Uterus (tissue), 3 donors: ENCODE measurements at regions not wholly inside any gene's neighbourhood (a gene's known extent, or its start where the extent isn't known, plus 50 kb on each side); places are given as distances from the start of the nearest gene placed in this dataset.
A peak's percentile ranks its signal among the peaks of the same experiment; 100 is the strongest.

ENCODE experiments used
- DNase-seq, 2 donors: peaks; one replicate each; pipeline ENCODE4 v3.0.0-alpha.2; 2019 to 2020
- H3K27ac ChIP-seq, 2 donors: fragments of 200-600 bp; sonication (generic); 1 replicate in 1 of 2; 2 replicates in 1 of 2; pipeline ENCODE4 v1.5.1; 2016 to 2018
- H3K27me3 ChIP-seq, 2 donors: fragments of 200-600 bp; sonication (generic); one replicate each; pipeline ENCODE4 v1.5.1; 2018 to 2019; ENCODE audit warnings: control low read depth in 1 of 2
- H3K36me3 ChIP-seq, 2 donors: fragments of 200-600 bp; sonication (generic); one replicate each; pipeline ENCODE4 v1.5.1; 2019; ENCODE audit warnings: control low read depth in 1 of 2
- H3K4me1 ChIP-seq, 2 donors: fragments of 200-600 bp; sonication (generic); one replicate each; pipeline ENCODE4 v1.5.1; 2018 to 2019; ENCODE audit warnings: control low read depth in 1 of 2
- H3K4me3 ChIP-seq, 2 donors: fragments of 200-600 bp; sonication (generic); 1 replicate in 1 of 2; 2 replicates in 1 of 2; pipeline ENCODE4 v1.5.1; 2018 to 2019; ENCODE audit warnings: mild to moderate bottlenecking in 1 of 2
- H3K9me3 ChIP-seq, 2 donors: fragments of 200-600 bp; sonication (generic); one replicate each; pipeline ENCODE4 v1.5.1; 2019; ENCODE audit warnings: control low read depth in 1 of 2
- CTCF ChIP-seq, 4 experiments: fragments of 200-600 bp in 2 of 4; fragments of 450-650 bp in 2 of 4; sonication (generic) in 2 of 4; IDR thresholded peaks; one replicate each; pipeline ENCODE4 v1.5.1; 2016 to 2019; ENCODE audit warnings: antibody characterized with exemption in 4 of 4, mild to moderate bottlenecking in 2 of 4, moderate library complexity in 1 of 4
- POLR2A ChIP-seq, 2 donors: fragments of 450-650 bp; IDR thresholded peaks; one replicate each; pipeline ENCODE4 v1.6.1; 2016; ENCODE audit warnings: antibody characterized with exemption in 2 of 2, mild to moderate bottlenecking in 1 of 2, moderate library complexity in 1 of 2
- intact Hi-C: fragments of 100-400 bp; cut with DNase I; formaldehyde crosslinking; loops from one replicate; pipeline ENCODE4 v1.15.1; 2023; ENCODE audit warnings: low total_unique reads
- donor health status: DM: yes; HTN: yes; CAD: no.

DNA sequence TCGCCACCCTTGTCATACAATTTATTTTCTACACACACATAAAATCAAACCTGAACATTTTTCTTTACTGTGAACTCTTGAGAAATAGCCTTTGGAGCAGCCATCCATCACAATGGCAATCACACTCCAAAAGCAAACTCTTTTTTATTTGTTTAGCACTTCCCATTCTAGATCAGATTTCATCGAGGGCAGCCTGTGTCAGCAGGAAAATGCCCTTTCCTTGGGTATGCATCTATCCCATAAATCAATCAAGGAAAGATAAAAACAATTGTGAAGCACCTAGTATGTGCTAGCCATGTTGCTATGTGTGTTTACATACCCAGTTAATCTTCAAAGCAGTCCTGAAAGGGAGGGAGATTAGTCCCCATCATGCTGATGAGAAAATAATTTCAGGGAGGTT is 484.1 kb upstream of the USP24 start:
- intact Hi-C loops = no loop called here
- DNase-seq = no peak
- Histone ChIP-seq H3K9me3 (no peaks in the 10 kb centered on the region), H3K4me1 (peaks cover 3 to 11% of the 10 kb centered on the region in 2 donors), H3K27ac (no peak overlapping the region), H3K36me3 (no peaks in the 10 kb centered on the region), H3K27me3 (no peaks in the 10 kb centered on the region), H3K4me3 (no peak overlapping the region)
- TF ChIP-seq CTCF (IDR thresholded peaks at IDR 0.05) (no peak), POLR2A (IDR thresholded peaks at IDR 0.05) (no peak)

DNA sequence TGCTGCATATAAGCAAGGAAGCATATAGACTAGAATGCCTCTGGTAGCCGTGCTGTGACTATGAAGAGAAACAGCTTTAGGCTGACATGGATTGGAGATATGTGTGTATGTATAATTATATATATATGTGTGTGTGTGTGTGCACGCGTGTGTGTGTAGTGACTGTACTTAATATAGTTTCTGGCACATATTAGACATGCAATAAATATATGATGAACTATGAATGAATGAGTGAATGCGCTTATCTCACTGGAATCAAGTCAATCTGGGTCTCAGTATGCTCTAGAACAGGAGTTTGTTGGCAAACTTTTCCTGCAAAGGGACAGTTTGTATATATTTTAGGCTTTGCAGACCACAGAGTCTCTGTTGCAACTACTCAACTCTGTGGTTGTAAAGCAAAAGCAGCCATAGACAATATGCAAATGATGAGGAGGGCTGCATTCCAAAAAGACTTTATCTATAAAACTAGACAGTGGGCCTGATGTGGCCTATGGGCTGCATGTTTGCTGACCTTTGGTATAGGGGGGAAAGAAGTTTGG is 482.9 kb upstream of the USP24 start:
- intact Hi-C loops = no loop called here
- Histone ChIP-seq H3K9me3 (no peaks in the 10 kb centered on the region), H3K27ac (no peak overlapping the region), H3K27me3 (no peaks in the 10 kb centered on the region), H3K36me3 (no peaks in the 10 kb centered on the region), H3K4me1 (peaks cover 3 to 11% of the 10 kb centered on the region in 2 donors), H3K4me3 (no peak overlapping the region)
- DNase-seq = no peak
- TF ChIP-seq POLR2A (IDR thresholded peaks at IDR 0.05) = no peak
- no peak for TF ChIP-seq CTCF (IDR thresholded peaks at IDR 0.05)

- no peak for DNase-seq
- H3K4me3 ChIP-seq = no peak overlapping the region
- H3K4me1 ChIP-seq = peaks cover 3 to 11% of the 10 kb centered on the region in 2 donors
- peak overlapping the region; percentile 23 to 26 for H3K27ac ChIP-seq
- no peaks in the 10 kb centered on the region for H3K9me3 ChIP-seq
- no peaks in the 10 kb centered on the region for H3K36me3 ChIP-seq
- TF ChIP-seq POLR2A (IDR thresholded peaks at IDR 0.05) (no peak), CTCF (IDR thresholded peaks at IDR 0.05) (no peak)
- H3K27me3 ChIP-seq = no peaks in the 10 kb centered on the region
- intact Hi-C loops = no loop called here
Measured at GRCh38 chr1:55696891-55697290, 481.7 kb upstream of the USP24 start.

DNA sequence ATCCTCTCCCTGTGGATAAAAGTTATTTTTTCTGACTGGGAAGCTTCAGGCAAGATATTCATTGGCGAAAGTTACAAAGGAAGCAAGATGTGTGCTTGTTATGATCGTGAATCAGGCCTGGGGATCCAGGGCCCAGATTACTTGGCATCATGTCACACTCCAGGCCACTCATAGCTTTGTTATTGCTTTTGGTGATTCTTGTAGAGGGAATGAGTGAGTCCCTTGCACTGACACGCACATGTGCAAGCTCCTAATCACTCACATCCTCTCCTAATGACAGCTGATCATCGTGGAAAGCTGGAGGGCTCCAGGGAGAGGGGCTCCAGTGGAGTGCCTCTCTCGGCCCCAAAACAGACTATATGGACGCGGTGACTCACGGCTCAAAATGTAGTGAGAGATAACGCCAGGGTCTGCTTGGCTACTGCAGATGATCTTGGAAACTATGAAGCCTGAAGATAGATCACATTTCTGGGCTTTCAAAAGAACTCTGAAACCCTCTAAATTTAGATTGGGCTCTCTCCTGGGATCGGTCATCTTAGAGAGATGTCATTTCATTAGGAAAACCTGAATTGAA is 481.1 kb upstream of the USP24 start:
- Histone ChIP-seq H3K27ac (peak overlapping the region; percentile 23 to 26), H3K36me3 (no peaks in the 10 kb centered on the region), H3K4me1 (peaks cover 3 to 11% of the 10 kb centered on the region in 2 donors), H3K27me3 (no peaks in the 10 kb centered on the region), H3K4me3 (no peak overlapping the region), H3K9me3 (no peaks in the 10 kb centered on the region)
- DNase-seq = peak; percentile 62 to 69
- TF ChIP-seq POLR2A (IDR thresholded peaks at IDR 0.05) = no peak
- TF ChIP-seq CTCF (IDR thresholded peaks at IDR 0.05) = no peak
- intact Hi-C loops = no loop called here

GRCh38 chr1:55695552-55695951 is 480.4 kb upstream of the USP24 start:
- no peak for DNase-seq
- H3K36me3 ChIP-seq = no peaks in the 10 kb centered on the region
- peaks cover 3 to 11% of the 10 kb centered on the region in 2 donors for H3K4me1 ChIP-seq
- H3K27ac ChIP-seq = peak overlapping the region; percentile 20 to 23
- no peak overlapping the region for H3K4me3 ChIP-seq
- intact Hi-C loops = no loop called here
- TF ChIP-seq CTCF (IDR thresholded peaks at IDR 0.05) (no peak), POLR2A (IDR thresholded peaks at IDR 0.05) (no peak)
- H3K9me3 ChIP-seq = no peaks in the 10 kb centered on the region
- no peaks in the 10 kb centered on the region for H3K27me3 ChIP-seq
